T-helper 17 cell (primary cell): ENCODE measurements at regions not wholly inside any gene's neighbourhood (a gene's known extent, or its start where the extent isn't known, plus 50 kb on each side); places are given as distances from the start of the nearest gene placed in this dataset.

ENCODE experiments used
- ATAC-seq: fragments of 150-1000 bp; cut with Tn5 transposase; 2 replicates; pipeline ENCODE4 v1.10.0; 2021; ENCODE audit warnings: mild to moderate bottlenecking, moderate library complexity
- DNase-seq, 3 donors: peaks; one replicate each; pipeline versions ENCODE4 v3.0.0 to v3.0.0-alpha.2; 2020 to 2021
- H3K9me3 ChIP-seq: one replicate; pipeline ENCODE4 v1.7.0; 2013; ENCODE audit warnings: low read length, mild to moderate bottlenecking; ENCODE audit not compliant: control insufficient read depth, poor library complexity, severe bottlenecking
- H3K27ac Mint-ChIP-seq: one replicate; pipeline ENCODE4 v1.8.0; 2022; ENCODE audit warnings: mild to moderate bottlenecking, moderate library complexity, mixed read lengths
- H3K27me3 Mint-ChIP-seq: one replicate; pipeline ENCODE4 v1.8.0; 2022; ENCODE audit warnings: mixed read lengths
- H3K36me3 Mint-ChIP-seq: one replicate; pipeline ENCODE4 v1.8.0; 2022; ENCODE audit warnings: low read depth, mixed read lengths
- H3K4me1 Mint-ChIP-seq: one replicate; pipeline ENCODE4 v1.8.0; 2022; ENCODE audit warnings: mild to moderate bottlenecking, mixed read lengths
- H3K4me3 Mint-ChIP-seq: one replicate; pipeline ENCODE4 v1.8.0; 2022; ENCODE audit warnings: mild to moderate bottlenecking, moderate library complexity, mixed read lengths

- no peak for DNase-seq
Measured at GRCh38 chr7:40944981-40945585, 757.8 kb downstream of the INHBA start.

GRCh38 chr7:40937879-40938278, 765.0 kb downstream of the INHBA start:
- Mint-ChIP-seq H3K36me3 (no peaks in the 10 kb centered on the region), H3K27me3 (no peaks in the 10 kb centered on the region), H3K27ac (no peak overlapping the region), H3K4me1 (no peaks in the 10 kb centered on the region), H3K4me3 (no peak overlapping the region)
- H3K9me3 ChIP-seq = no peaks in the 10 kb centered on the region
- DNase-seq (no peak), ATAC-seq (no peak)

More at GRCh38 chr7:40944981-40945585, 757.8 kb downstream of the INHBA start:
- Mint-ChIP-seq H3K27ac (no peak overlapping the region), H3K4me3 (no peak overlapping the region), H3K4me1 (no peaks in the 10 kb centered on the region), H3K36me3 (no peaks in the 10 kb centered on the region), H3K27me3 (no peaks in the 10 kb centered on the region)
- no peaks in the 10 kb centered on the region for H3K9me3 ChIP-seq
- ATAC-seq = no peak

- no peak overlapping the region for H3K27ac Mint-ChIP-seq
Measured at GRCh38 chr7:40935435-40935834, 767.5 kb downstream of the INHBA start.

GRCh38 chr7:40923626-40924025, 779.3 kb downstream of the INHBA start:
- H3K27me3 Mint-ChIP-seq = no peaks in the 10 kb centered on the region
- no peaks in the 10 kb centered on the region for H3K9me3 ChIP-seq
- ATAC-seq = no peak
- H3K27ac Mint-ChIP-seq = no peak overlapping the region
- no peak for DNase-seq
- no peaks in the 10 kb centered on the region for H3K36me3 Mint-ChIP-seq
- H3K4me1 Mint-ChIP-seq = no peaks in the 10 kb centered on the region
- H3K4me3 Mint-ChIP-seq = no peak overlapping the region

More at GRCh38 chr7:40935435-40935834, 767.5 kb downstream of the INHBA start:
- no peaks in the 10 kb centered on the region for H3K9me3 ChIP-seq
- H3K27me3 Mint-ChIP-seq = no peaks in the 10 kb centered on the region
- no peak for DNase-seq
- no peak for ATAC-seq
- no peak overlapping the region for H3K4me3 Mint-ChIP-seq
- no peaks in the 10 kb centered on the region for H3K36me3 Mint-ChIP-seq
- no peaks in the 10 kb centered on the region for H3K4me1 Mint-ChIP-seq

GRCh38 chr7:40922316-40922670, 780.6 kb downstream of the INHBA start:
- H3K4me1 Mint-ChIP-seq = no peaks in the 10 kb centered on the region
- H3K36me3 Mint-ChIP-seq = no peaks in the 10 kb centered on the region
- no peak overlapping the region for H3K27ac Mint-ChIP-seq
- H3K27me3 Mint-ChIP-seq = no peaks in the 10 kb centered on the region
- ATAC-seq = no peak
- no peaks in the 10 kb centered on the region for H3K9me3 ChIP-seq
- no peak overlapping the region for H3K4me3 Mint-ChIP-seq
- DNase-seq = no peak

DNA sequence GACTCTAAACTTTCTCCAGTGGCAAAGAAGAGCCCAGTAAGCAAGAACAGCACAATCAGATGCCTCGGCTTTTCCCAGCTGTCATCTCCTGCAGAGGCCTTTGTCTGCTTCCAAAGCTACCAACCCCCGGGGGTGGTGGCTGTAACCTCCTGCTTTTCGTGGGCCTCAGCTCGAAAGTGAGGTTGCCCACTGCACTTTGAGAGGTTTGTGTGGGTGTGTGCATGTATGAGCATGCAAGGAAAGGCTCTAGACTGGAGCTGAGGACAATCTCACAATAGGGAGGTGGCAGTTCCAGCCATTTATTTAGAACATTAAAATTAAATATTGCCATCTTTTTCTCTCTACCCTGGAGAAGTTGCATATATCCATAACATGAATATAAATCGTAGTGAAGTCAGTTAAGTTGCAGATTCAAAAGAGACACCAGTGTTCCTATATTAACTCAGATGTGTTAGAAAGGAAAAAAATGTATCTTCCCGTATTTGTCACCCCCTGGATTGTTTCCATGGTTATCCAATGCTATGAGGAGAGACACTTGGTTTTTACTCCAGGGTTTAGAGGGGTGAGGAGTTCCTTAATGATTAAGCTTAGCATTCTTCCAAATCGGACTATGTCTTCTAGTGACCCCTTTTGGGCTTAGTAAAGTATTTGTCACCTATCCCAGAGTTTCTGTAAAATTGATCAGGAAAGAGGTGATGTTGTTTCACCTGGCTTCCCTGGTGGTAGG, 781.1 kb downstream of the INHBA start:
- H3K36me3 Mint-ChIP-seq = no peaks in the 10 kb centered on the region
- ATAC-seq = no peak

DNA sequence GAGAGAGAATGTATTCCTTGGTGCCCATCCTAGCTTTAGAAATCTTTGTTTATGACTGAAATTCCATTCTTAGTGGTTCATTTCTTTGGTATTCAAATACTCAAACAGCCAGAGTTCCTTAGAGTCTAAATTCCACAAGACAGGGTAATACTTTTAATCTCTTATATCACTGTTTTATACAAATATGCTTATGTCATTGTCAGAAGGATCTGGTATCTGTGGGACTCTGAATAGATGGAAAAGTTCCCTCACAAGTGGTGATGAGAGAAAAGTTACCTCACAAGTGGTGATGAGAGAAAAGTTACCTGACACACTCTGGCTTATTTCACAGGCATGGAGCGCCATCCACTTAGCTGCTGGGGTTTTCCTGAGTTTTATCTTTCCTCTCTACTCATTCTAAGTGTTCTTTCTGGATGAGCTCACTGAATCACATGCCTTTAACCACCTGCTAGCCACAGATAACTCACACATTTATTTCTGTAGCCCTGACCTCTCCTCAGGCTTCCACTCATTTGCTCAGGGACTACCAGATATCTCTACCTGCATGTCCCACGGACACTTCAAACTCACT, 784.0 kb downstream of the SUGCT start:
- no peaks in the 10 kb centered on the region for H3K4me1 Mint-ChIP-seq
- H3K4me3 Mint-ChIP-seq = no peak overlapping the region
- H3K36me3 Mint-ChIP-seq = no peaks in the 10 kb centered on the region
- no peak overlapping the region for H3K27ac Mint-ChIP-seq
- no peaks in the 10 kb centered on the region for H3K27me3 Mint-ChIP-seq
- DNase-seq (no peak), ATAC-seq (no peak)
- no peaks in the 10 kb centered on the region for H3K9me3 ChIP-seq

More for the DNA sequence above, 781.1 kb downstream of the INHBA start:
- no peaks in the 10 kb centered on the region for H3K9me3 ChIP-seq
- Mint-ChIP-seq H3K27ac (no peak overlapping the region), H3K4me1 (no peaks in the 10 kb centered on the region), H3K27me3 (no peaks in the 10 kb centered on the region), H3K4me3 (no peak overlapping the region)
- DNase-seq = no peak

DNA sequence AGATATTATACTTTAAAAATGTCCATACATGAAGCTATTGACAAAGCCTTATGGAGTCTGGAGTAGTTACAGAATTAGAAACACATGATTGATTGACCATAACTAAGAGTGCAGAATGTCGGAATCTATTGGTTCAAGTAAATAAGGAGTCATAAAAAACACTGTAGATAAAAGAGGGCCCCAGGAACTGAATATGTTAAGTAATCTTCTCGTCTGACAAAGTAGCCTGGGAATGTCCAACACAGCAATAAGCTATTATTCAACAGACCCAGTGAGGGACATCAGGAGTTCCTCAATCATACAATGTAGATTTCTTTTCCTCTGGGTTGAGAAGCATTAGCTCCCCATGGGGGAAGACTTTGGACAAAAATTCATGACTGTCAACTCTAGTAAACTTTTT, 782.0 kb downstream of the SUGCT start:
- DNase-seq = no peak
- no peaks in the 10 kb centered on the region for H3K36me3 Mint-ChIP-seq

DNA sequence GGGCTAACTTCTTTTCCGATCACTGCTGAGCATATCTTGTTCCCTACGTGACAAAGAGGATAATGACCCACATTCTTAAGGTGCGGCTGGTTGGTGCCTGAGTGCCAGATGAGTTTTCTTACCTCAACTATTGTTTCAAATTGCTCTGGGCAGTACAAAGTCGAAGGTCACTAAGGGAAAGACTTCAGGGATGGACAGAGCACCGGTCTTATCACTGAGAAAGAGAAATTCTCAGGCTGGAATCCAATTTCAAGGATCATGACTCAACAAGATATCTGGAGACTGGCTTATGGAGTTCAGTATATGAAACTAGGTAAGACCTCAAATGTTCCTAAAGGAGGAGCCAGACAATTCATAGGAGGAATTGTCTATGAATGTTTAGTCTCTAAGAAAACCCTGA, 780.3 kb downstream of the SUGCT start:
- no peak for ATAC-seq
- H3K36me3 Mint-ChIP-seq = no peaks in the 10 kb centered on the region
- no peaks in the 10 kb centered on the region for H3K4me1 Mint-ChIP-seq
- no peaks in the 10 kb centered on the region for H3K27me3 Mint-ChIP-seq
- no peak overlapping the region for H3K4me3 Mint-ChIP-seq
- DNase-seq = no peak
- H3K9me3 ChIP-seq = no peaks in the 10 kb centered on the region
- H3K27ac Mint-ChIP-seq = no peak overlapping the region

More for the DNA sequence above, 782.0 kb downstream of the SUGCT start:
- H3K27ac Mint-ChIP-seq = no peak overlapping the region
- no peak overlapping the region for H3K4me3 Mint-ChIP-seq
- no peaks in the 10 kb centered on the region for H3K27me3 Mint-ChIP-seq
- no peaks in the 10 kb centered on the region for H3K4me1 Mint-ChIP-seq
- no peak for ATAC-seq
- H3K9me3 ChIP-seq = no peaks in the 10 kb centered on the region
